GM21723 (cell line): ENCODE measurements at regions not wholly inside any gene's neighbourhood (a gene's known extent, or its start where the extent isn't known, plus 50 kb on each side); places are given as distances from the start of the nearest gene placed in this dataset.
A peak's percentile ranks its signal among the peaks of the same experiment; 100 is the strongest.

Experiments
- ATAC-seq: cut with Tn5 transposase; IDR thresholded peaks from one replicate; pipeline ENCODE4 v1.9.1; 2021; ENCODE audit warnings: mild to moderate bottlenecking, moderate library complexity; ENCODE audit not compliant: unreplicated experiment

DNA sequence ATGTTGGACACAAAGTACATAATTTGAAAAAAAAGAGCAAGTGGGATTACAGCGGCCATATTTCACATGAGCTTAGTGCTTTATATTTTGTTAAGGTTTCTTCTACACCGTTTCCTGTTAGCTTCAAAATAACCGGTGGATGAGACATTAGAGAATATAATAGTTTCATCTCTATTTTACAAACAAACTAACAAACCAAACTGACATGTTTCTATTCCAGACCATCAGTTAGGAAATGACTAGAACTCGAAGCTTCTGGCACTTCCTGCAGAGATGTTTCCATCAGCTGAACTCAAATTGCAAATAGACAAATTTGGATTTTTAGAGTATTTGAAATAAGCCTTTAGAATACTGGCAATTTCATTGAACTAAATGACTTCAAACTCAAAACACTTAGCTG is 86.5 kb downstream of the MTRR start:
- no peak for ATAC-seq

DNA sequence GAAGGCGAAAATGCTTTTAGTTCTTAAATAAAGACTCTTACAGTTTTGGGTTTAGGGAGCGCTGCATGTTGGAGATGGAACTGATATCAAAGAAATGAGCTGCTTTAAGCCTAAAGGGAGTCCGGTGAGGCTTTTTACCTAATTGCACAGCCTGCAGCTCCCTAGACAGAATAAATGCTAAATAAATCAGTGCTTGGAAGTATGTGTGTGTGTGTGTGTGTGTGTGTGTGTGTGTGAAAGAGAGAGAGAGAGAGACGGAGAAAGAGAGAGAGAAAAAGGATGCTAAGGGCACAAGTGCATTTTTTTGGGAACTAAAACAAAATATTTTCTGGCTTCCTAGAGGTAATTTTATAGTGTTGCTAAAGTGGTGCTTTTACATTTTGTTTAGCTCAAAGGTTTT is 88.4 kb downstream of the MTRR start:
- no peak for ATAC-seq

DNA sequence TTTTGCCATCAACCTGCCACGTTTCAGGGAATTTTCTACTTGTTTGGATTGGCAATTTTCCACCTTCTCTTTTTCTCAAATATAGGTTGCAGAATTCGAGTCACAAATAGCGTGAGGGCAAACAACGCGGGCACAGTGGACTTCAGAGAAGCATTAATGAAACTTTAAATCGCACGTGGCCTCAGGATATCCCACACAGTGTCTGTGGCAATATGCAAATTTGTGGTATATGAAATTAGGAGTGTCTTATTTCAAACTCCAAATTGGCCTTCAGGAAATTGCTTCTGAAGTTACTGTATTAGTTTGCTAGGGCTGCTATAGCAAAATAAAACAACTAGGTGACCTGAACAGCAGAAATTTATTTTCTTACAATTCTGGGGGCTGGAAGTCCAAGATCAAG is 91.2 kb downstream of the MTRR start:
- ATAC-seq: no peak

DNA sequence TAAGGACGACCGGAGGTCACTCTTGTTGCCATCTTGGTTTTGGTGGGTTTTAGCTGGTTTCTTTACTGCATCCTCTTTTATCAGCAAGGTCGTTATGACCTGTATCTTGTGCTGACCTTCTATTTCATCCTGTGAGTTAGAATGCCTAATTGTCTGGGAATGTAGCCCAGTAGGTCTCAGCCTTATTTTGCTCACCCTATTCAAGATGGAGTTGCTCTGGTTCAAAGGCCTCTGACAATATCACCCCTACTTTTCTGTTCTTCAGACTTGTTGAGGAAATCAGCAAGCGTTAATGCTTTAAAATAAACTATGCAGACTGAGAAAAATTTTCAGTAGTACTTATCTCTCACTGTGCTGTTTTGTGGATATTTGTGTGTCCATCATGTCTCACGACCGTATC is 92.6 kb downstream of the MTRR start:
- ATAC-seq: no peak

DNA sequence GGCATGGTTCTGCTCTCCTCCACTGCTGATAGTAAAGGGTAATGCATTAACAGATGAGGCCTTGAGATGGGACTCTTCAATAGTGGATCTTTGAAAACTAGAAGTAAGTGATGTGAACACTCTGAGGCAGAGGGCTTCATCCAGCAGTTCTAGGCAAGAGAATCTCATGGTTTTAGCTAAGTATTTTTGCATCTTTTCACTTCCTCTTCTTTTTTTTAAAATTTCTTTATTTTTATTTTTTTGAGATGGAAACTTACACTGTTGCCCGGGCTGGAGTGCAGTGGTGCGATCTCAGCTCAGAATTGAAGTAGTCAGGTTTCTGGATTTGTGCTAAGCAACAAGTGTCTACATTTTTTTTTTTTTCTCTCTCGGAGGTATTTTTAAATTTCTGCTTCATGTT is 101.9 kb downstream of the MTRR start:
- ATAC-seq: peak; percentile 85

DNA sequence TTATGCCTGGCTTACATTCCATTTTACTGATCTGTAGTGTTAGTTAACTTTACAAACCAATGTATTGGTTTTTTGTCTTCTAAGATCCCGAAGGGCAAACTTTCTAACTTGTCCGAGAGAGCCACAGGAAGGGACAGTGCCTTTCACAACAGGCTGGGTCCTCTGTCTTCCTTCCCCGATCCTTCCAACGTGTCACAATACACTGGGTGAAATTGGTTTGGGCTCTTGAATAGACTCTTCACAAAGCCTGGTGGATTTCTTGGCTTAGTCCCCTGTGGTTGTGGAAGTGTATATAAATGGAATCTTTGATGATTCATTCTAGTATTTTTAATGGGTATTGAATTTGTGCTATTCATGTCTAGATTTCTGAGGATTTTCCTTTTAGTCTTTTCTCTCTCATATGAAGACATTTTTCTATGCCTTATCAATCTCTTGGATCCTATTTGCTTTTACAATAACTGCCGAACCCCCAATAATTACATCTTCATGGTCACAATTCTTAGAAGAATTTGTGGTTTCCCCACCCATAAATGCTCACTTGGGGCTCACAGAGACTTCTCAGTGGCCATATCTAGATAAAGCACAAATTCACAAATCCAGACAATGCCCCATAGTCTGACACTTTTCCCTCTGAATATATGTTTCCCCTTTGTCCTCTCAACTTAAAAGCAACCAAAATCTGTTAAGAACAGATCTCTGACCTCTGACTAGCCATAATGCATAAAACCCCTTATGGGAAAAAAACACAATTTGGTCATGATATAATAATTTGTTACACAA is 107.7 kb downstream of the MTRR start:
- no peak for ATAC-seq

DNA sequence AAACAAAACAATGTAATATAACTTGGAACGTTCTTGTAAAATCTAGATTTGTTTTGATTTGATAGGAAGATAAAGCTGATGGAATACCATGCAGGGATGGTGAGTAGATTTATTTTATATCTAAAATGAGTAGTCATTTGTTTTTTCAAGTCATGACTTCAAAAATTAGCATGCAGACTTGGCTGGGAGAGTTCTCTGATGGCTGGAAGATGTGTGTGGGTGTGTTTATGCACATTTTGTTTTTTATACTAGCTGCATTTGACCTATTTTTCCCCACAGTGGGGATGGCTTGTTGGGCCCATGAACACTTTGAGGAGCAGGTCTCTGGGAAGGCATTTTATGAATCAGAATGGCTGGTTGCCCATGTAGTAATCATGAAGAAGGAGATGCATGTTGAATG is 109.2 kb downstream of the MTRR start:
- ATAC-seq: no peak

DNA sequence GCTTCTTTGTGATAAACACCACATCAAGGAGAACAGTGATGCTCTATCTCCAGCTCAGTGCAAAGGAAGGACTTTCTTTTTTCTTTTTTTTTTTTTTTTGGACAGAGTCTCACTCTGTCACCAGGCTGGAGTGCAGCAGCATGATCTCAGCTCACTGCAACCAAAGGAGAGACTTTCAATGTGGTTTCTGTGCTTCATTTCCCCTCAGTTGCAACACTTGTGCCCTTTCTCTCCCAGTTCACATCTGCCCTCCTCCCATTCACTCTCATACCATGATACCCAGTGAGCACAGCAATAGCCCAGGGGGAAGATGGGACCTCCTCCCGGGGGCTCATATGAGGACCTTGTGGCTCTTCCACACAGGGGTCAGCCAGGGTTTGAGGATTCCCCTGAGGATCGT is 110.0 kb downstream of the MTRR start:
- ATAC-seq: no peak

DNA sequence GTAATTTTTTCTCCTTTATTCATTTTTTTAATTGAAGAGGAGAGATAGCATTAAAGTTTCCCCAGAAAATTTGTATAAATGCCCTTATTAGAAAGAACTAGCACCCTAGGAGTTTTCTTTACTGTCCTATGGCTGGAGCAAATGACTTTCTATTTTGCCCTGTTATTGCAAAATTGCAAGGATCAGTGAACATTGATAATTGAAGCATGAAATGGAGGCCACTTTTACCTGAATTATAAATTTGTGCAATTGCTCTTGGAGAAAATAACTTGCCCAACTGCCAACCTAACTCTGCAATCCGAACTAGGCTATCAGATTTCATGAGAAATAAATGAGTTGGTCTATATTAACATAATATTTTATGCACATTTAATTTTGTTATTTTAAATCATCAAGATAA is 111.9 kb downstream of the MTRR start:
- no peak for ATAC-seq

DNA sequence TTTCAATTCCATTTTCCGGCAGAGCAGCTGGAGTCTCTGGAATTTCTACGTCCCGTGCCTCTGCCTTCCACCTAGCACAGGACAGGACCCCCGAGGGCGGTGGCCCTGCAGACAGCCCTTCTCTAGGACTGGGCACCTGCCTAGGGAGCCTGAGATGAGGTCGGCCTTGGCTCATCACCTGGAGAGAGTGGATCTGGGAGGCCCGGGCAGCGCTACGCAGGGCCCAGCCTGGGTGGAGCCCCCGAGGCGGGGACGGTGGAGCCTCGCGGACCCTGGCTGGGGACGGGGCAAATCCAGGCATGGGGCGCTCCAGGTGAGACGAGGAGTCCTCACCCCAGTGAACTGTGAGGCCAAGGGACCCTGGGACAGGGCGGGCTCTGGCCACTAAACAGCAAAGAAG is 114.5 kb downstream of the MTRR start:
- ATAC-seq: no peak

DNA sequence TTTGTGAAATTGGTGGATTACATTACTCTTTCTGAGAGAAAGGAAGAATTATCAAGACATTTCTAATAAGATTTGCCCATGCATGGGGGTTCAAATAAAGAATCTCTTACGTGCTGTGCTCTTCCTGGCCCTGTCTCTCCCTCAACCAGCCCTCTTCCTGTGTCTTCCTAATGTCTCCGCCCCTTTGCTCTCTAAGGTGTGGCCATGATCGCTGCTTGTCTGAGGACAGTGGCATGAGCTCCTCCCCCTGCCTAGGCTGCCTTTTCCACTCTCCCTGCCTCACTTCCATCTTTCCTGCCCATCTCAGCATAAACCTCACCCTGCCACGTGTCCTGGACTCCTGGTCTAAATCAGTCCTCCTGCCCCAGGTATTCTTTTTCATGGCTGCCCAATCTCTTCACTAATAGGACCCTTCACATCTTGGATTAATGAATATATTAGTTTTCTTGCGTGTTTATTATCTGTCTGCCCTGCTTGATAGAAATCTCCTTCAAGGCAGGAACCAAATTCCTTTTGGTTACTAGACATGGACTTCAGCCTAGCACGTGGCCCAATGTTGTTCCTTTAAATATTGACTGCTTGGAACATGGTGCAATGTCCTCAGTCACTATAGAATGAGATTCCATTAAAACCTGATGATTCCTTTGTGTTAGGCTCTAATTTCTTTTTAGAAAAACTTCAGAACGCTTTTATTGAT is 122.3 kb downstream of the MTRR start:
- ATAC-seq: no peak

DNA sequence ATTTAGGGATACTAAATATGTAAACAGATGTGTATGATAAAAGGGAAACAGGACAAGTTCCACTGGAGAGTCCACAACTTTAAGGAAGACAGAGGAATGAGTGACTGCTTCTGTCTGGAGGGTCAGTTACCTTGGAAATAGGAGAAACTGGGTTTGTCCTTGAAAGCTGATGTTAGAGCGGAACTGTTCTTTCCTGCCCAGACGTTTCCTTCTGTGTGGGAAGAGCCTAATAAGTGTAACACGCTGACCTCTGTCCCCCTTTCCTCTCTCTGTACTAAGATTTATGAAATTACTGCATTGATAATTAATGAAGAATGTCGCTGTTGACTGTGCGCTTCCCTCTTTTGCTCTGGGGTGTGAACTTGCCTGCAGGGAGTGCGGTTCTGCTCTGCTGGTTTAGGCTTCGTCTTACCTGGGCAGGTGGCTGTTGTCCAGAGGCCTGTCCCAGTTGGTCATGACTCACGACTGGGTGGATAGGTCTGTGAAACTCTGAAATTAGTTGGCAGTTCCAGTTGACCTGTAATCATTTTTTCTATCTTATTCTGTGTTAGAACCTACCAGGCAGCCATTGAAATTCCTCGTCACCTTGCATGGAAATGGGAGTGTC is 126.8 kb downstream of the MTRR start:
- ATAC-seq: no peak

DNA sequence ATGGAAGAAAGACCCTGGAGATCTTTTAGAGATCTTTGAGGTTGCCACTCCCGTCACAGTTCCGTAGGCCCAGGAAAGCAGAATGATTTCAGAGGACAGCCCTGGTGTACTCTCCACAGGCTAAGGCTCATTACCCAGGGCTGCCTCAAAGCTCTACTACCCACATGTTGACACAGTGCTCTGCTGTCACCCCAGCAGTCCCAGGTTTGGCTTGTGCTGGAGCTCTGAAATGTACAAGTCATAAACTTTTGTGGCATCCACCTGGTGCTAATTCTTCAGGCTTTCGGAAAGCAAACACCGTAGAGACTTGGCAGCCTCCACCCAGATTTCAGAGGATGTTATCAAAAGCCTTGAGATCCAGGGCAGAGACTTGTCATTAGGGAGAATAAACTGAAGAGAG is 136.5 kb downstream of the MTRR start:
- ATAC-seq: no peak

DNA sequence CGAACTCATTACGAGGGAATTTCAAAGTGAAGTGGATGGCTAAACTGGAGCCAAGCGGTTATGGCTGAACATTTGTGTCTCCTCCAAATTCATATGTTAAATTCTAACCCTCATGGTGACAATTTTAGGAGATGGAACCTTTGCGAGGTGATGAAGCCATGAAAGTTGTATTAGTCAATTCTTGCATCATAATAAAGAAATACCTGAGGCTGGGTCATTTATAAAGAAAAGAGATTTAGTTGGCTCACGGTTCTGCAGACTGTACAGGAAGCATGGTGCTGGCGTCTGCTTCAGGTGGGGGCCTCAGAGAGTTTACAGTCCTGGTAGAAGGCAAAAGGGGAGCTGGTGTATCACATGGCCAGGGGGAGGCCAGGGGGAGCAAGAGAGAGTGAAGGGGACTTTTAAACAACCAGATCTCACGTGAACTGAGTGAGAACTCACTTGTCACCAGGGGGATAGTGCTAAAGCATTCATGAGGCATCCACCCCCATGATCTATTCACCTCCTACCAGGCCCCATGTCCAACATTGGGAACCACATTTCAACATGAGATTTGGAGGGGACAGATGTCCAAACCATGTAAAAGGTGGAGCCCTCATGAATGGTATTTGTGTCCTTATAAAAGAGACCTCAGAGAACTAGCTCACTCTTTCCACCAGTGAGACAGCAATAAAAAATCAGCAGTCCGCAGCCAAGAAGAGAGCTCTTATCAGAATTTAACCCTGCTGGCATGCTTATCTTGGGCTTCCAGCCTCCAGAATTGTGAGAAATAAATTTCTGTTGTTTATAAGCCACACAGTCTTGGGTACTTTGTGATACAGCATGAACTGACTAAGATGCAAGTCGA is 143.4 kb downstream of the MTRR start:
- no peak for ATAC-seq

DNA sequence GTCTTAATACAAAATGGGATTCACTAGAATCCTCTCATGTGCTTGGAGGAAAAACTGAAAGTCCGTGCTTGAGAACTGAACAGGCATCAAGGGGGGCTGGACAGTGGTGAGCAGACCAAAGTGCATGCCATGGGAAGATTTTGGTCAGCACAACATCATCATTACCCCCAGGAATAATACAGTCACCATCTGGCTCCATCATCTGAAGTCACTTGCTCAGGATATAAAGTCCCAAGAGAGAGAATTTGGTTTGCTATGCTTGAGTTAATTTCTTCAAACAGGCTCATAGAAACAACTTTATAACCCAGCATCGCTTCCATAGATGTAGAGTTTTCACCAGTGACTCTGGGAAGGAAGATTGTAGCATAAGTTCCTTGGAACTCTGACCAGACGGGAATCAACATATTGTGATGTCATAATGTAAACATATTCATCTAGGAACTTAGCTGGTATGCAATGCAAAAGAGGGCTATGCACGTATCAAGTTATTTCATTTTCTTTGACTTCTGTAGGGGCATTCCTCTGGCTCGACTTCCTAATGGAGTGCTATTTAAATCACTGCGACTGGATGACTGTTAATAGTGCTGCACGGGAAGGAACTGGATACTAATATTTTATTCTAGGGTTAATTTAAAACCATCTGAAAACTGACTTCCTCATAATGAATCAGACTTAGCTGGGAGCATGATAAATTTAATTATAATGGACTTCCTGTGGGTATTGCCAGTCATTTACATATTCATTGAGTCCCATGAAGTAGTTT is 145.2 kb downstream of the MTRR start:
- ATAC-seq: no peak

DNA sequence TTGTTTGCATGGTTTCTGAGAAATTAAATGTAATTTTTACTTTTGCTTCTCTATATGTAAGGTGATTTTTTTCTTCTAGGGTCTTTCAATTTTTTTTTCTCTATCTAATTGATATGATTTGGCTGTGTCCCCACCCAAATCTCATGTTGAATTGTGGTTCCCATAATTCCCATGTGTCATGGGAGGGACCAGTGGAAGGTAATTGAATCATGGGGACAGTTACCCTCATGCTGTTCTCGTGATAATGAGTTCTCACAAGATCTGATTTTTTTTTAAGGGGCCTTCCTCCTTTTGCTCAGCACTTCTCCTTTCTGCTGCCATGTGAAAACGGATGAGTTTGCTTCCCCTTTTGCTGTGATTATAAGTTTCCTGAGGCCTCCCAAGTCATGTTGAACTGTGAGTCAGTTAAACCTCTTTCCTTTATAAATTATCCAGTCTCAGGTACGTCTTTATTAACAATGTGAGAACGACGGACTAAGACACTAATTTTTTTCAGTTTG is 150.8 kb downstream of the MTRR start:
- ATAC-seq: peak; percentile 69

DNA sequence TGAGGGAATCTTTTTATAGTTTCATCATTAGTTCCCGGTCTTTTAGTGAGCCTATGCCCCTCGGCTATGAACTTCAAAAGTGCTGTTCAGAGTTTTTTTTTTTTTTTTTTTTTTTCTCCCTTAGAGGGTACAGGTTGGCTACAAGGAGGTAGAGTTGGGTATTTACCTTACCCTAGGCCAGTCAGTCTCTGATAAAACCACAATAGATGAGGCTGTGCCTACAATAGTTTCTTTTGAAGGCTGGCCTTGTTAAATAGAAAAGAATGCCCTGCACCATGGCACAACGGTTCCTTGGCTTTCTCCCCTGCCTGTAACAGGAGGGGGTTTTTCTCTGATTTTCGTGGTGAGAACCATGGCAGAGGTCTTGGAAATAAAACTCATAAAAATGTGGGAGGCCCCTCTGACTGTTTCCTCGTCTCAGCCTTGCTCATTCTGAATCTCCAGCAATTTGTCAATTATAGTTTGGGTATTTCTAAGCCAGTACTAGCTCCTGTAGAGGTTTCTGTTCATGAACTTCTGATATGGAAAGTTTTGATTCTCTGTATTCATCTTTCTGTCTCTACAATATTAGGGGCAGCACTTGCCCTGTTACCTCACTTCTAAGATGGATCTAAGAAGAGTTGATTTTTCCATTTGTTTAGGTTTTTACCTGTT is 152.0 kb downstream of the MTRR start:
- no peak for ATAC-seq

DNA sequence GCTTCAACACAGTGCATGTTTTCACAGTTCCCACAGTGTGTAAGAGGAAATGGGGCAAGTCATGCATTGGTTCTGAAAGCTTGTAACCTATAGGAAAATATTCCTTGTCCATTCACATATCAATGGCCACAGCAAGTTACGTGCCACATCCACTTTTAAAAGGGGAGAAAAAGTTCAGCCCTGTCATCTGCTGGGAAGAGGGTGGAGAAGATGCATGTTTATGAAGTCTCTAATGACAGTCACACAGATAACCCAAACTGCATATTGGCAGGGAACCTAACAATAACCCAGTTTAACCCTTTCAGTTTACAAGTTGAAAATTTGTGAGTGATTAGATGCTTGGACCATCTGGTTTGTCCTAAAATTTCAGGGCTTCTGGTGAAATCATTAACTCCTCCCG is 159.3 kb downstream of the MTRR start:
- ATAC-seq: no peak

DNA sequence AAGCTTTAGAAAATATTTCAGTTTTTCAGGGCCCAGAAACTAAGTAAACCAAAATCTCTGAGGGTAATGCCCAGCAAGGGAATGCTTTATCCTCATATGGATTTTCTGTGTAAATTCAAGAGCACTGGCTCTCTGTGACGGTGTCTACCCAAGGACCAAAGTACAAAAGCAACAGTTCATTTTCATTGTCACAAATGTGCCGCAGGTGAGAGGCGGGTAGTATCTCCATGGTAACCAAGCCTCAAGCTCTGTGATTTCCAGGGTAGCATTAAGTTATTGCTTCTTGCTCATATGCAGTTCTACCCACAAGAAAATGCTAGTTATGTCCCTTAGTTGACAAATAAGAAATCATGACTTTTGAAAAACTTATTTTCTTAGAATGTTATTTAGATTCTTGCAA is 164.3 kb downstream of the MTRR start:
- no peak for ATAC-seq

DNA sequence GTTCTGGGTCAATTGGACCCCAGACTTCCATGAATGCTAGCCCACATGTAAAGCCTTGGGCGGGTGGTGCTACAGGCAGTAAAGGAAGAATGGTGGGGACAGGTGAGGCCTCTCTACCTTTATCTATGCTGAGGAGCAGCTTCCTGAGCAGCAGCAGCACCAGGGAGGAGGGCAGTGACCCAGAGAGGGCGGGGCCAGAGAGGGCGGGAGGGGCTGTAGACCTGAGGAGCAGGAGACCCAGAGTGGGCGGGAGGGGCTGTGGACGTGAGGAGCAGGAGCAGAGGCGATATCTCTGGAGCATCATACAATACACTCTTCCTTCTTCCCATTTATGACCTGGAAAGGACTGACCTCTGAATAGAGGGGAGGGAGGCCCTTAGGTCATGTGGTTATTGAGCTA is 165.9 kb downstream of the MTRR start:
- ATAC-seq: no peak
